SW 1271 (cell line): ENCODE measurements at regions not wholly inside any gene's neighbourhood (a gene's known extent, or its start where the extent isn't known, plus 50 kb on each side); places are given as distances from the start of the nearest gene placed in this dataset.
A peak's percentile ranks its signal among the peaks of the same experiment; 100 is the strongest.

Experiments used
- DNase-seq, 2 experiments: peaks; one replicate each; lab custom pipeline; 2025; lab: John Stamatoyannopoulos, UW

- DNase-seq = no peak
These were observed 510.6 kb downstream of the CPS1 start for GRCh38 chr2:211067029-211067428.

GRCh38 chr2:211068108-211068780, 511.8 kb downstream of the CPS1 start:
- DNase-seq = no peak

DNA sequence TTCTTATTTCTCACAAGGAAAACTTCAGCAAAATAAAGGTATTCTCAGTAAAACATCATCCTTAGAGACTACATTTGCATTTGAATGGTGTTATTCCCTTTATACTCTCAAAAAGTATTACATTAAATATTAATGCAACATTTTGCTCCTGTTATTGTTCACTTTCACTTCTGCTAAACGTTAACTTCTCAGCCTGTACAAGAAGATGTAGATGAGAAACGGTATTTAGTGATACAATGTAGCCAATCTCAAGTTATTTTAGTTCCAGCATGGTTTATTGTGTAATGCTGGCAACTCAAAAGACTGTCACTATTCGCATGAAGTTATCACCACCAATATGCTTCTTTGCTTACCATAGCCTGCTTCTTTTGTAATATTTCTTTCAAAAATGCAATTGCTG, 514.1 kb downstream of the CPS1 start:
- no peak for DNase-seq

- no peak for DNase-seq
These were observed 520.9 kb downstream of the CPS1 start for GRCh38 chr2:211077216-211077767.

DNA sequence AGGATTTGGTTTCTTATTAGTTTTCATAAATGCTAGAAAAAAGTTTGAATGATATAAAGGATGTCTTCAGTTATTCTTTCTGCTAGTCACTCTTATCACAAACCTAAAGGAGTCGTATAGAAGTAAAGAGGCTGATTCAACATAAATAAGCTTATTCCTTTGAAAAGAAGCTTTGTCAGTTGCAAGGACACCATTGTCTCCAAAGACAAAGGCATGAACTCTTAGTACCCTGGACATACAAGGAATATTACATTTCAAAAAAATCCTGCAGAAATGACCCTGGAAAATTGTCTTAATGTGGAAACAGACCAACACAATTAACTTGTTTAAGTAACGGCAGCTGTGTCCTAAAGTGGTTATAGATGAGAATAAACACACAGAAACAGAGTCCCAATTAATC, 528.0 kb downstream of the CPS1 start:
- DNase-seq = no peak

DNA sequence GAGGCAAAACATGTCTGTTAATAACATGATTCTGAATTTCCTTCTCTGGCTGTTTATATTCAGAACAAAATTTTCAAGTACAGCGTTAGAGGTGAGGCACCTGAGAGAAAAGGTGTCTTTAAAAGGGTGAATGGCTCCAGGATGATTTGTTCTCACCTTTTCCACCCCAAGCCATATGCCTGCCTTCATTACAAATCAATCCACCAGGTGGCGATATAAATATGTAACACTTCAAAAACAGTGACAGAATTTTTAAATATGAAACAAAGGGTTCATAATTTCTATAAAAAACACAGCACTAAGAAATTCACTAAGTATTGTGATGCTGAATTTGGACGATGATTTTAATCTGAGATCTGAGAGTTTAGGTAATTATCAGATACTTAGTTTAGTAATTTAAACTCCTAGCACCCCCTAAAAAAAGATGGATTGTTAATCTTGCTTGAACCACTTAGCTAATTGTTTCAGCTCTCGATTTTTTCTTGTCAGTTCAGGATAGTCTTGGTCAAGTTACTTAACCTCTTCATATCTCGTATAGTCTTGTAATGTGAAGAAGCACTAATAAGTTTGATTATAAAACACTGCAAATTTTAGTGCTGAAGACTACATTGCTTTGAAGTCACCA, 528.8 kb downstream of the CPS1 start:
- peak in 1 of 2 experiments; percentile 29 for DNase-seq

DNA sequence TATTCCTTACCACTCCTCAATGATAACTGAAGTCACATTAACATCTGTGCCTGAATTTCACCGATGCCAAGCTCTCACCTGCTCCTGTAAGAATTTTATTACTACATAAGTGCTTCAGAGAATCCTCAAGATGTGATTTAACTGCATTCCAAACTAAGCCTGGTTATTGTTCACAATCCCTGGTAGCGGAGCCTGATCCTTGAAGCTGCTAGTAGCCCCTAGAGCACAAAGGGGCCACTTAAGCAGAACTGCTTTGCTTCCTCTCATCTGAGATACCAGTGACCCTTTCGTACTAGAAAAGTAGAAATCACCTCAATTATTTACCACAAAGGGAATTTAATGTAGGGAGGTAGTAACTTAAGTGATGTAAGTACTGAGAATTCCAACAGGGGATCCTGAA, 529.6 kb downstream of the CPS1 start:
- DNase-seq = no peak

DNA sequence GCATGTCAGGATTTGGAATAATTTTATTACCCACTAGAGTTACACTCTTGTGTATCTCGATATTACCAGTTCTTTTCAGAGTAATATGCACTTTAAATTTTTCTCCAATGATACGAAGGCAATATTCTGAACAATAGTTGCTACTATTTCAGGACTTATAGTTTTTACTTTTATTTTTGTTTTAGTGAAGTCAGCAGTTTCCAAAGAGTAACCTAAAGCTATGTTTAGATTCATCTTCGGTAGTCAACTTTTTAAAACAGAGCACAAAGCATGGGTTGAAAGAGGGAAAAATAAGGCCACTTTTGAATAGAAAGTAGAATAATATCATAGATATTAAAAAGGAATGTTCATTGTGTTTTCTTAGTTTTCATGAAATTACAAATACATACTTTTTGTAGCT, 532.7 kb downstream of the CPS1 start:
- DNase-seq = no peak

- peak in 1 of 2 experiments; percentile 12 for DNase-seq
These were observed 537.4 kb downstream of the CPS1 start for GRCh38 chr2:211093743-211094303.

DNA sequence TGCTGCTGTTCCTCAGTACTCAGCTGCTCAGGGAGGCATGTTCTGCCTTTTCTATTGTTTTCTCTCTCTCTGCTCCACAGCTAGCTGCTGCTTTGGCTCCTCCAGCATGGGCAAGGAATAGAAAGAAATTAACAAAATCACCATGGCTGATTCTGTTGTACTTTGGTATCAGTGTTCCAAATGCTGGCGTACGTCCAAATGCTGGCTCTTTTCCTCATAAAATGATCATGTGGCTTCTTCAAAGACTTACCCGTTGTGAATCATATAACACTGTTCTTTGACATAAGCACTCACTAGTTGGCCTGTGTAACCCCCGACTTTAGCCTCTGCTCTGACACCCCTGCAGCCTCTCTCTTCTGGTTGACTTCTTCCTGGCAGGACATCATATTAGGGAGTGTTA, 547.6 kb downstream of the CPS1 start:
- DNase-seq = no peak

DNA sequence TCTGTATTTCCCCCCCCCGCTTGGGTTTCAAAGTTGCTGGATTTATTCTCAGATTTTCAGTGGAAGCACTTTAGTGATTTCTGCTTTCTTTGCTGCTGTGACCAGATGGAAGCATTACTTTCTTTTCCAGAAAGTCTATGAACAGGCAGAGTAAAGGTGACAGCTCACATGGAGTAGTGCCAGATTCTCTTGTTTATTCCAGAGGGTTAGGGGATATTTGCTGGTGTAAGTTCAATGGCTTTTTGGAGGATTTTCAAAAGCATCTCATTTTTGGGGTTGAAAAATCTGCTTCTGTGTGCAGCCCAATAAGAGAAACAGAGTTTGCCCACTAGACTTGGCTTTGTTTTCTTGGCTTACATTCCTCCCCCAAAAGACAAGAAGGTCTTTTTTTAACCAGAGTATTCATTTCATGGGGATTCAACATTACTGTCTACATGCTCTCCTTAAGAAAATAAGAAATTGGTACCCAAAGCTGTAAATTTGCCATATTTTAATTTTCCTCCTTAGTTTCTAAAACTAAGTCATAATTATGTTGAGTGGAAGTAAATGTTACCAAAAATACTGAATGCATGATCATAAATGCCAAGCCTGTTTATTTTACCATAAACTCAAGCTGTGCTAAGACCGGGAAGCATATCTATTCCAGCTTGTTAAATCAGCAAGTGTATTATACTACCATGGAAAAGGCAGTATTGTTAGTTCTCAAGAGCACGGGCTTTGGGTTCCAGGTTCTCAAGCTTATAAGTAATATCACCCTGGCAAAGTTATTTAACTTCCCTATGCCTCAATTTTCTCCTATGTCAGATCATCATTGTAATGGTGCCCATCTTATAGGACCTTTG, 557.2 kb downstream of the CPS1 start:
- no peak for DNase-seq

DNA sequence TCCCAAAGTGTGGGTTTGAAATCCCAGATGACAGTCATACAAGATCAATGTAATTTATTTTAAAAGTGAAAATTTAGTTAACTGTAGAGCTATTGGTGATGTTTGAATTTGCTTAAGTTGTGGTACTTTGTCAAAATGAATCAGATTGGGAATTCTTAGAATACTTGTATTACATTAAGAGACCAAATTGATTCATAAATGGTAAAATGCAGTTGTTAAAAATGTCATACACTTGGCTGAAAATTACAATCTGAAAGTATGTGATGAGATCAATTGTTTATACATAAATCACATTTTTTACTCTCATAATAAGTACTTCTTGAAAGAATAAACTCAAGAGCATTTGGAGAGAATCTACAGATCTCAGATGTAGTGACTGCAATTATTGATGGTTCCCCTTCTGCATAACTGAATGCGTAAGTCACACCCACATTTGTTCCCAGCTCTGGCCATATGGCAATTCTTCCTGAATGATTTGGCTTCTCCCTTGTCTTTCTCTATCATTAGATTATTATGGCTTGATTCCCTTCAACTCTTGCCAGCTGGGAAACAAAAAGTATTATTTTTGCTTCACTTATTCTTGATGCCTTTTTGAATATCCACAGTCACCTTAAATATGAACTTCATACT, 558.5 kb downstream of the CPS1 start:
- DNase-seq = no peak

DNA sequence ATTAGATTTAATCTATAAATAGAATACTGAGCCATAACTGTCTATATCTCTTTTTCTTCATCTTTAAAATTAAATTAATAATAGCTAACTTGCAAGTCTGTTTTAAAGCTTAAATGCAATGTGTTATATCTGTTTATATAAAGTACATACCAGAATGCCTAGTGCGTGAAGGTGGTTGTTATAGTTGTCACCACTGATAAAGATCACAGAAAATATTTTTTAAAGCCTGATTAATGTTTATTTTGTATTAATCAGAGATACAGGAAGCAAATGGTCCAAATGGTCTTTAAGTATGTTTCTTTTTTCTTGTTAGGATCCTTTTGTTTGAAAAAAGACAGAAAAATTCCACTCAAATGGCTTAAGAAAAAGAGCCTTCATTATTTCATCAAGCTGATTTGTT, 560.6 kb downstream of the CPS1 start:
- no peak for DNase-seq

DNA sequence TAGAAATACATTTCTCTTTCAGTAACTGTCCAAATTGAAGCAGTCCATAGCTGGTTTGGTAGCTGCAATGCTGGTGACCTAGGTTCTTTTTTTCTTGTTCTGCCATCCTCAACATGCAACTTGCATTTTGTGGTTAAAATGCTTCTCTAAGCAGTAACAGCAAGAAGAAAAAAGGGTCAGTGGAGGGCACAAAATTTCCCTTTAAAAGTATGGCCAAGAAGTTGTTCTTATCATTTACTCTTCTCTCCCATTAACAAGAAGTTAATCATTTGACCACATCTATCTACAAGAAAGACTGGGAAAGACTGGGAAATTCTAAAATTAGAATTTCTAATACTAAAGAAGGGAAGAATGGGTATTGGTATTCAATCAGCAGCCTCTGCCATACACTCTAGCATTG, 569.9 kb downstream of the CPS1 start:
- DNase-seq = no peak

- DNase-seq = no peak
These were observed 571.1 kb downstream of the CPS1 start for GRCh38 chr2:211127501-211127900.

GRCh38 chr2:211128287-211128686, 571.9 kb downstream of the CPS1 start:
- no peak for DNase-seq

- no peak for DNase-seq
These were observed 573.4 kb downstream of the CPS1 start for GRCh38 chr2:211129798-211130197.

GRCh38 chr2:211132046-211132445, 575.6 kb downstream of the CPS1 start:
- no peak for DNase-seq

- DNase-seq = no peak
These were observed 576.2 kb downstream of the CPS1 start for GRCh38 chr2:211132573-211132972.

GRCh38 chr2:211133766-211134165, 577.4 kb downstream of the CPS1 start:
- no peak for DNase-seq

GRCh38 chr2:211138551-211138950, 582.2 kb downstream of the CPS1 start:
- no peak for DNase-seq

GRCh38 chr2:211141646-211142045, 585.2 kb downstream of the CPS1 start:
- no peak for DNase-seq
